Endothelial cell of umbilical vein (primary cell): ENCODE measurements at regions not wholly inside any gene's neighbourhood (a gene's known extent, or its start where the extent isn't known, plus 50 kb on each side); places are given as distances from the start of the nearest gene placed in this dataset.

Source experiments
- BruUV-seq: library from RNA; stranded (reverse); fragments of 400-500 nt; replicated peaks from 2 replicates; lab custom pipeline; 2021; lab: Mats Ljungman, UMichigan
- CTCF ChIA-PET: fragments of 300-600, 350-600 bp; sonication (Branson Sonifier 250); formaldehyde crosslinking; loops from one replicate; lab custom pipeline; 2021; ENCODE audit warnings: antibody characterized with exemption, inconsistent platforms; lab: Charles Lee
- POLR2A ChIA-PET: fragments of 300-600, 350-600 bp; sonication (Branson Sonifier 250); formaldehyde crosslinking; loops from one replicate; lab custom pipeline; 2021; ENCODE audit warnings: antibody characterized with exemption, inconsistent platforms; lab: Charles Lee
- DNase-seq: peaks from one replicate; pipeline ENCODE4 v3.0.0-alpha.2; 2011; ENCODE audit warnings: low read depth, low spot score
- FAIRE-seq: peaks from 2 replicates; lab custom pipeline; 2011; peaks lifted over from hg19 to GRCh38; lab: Jason Lieb, UNC
- H2AFZ ChIP-seq: 2 replicates; pipeline ENCODE4 v1.6.0; 2012; ENCODE audit warnings: low read depth, low read length, control low read depth, inconsistent platforms
- H3K27ac ChIP-seq: 2 replicates; pipeline ENCODE4 v1.5.1; 2011; ENCODE audit warnings: low read depth, mild to moderate bottlenecking, control low read depth, low read length, moderate library complexity; ENCODE audit not compliant: insufficient read depth
- H3K27me3 ChIP-seq, 2 experiments: 2 replicates each; pipeline versions ENCODE4 v1.6.0 to v1.6.1; 2011; ENCODE audit warnings: low read length in 2 of 2, mixed read lengths in 1 of 2; ENCODE audit not compliant: control insufficient read depth in 2 of 2, insufficient read depth in 2 of 2
- H3K36me3 ChIP-seq, 2 experiments: 2 replicates in 1 of 2; 3 replicates in 1 of 2; pipeline ENCODE4 v1.5.1; 2011; ENCODE audit warnings: low read length in 2 of 2, mild to moderate bottlenecking in 1 of 2, moderate library complexity in 1 of 2; ENCODE audit not compliant: control insufficient read depth in 2 of 2, insufficient read depth in 2 of 2; ENCODE audit errors: extremely low read depth in 1 of 2
- H3K4me1 ChIP-seq: 3 replicates; pipeline ENCODE4 v1.5.1; 2011; ENCODE audit warnings: mild to moderate bottlenecking, low read length; ENCODE audit not compliant: control insufficient read depth, insufficient read depth; ENCODE audit errors: extremely low read depth
- H3K4me2 ChIP-seq: 2 replicates; pipeline ENCODE4 v1.6.1; 2011; ENCODE audit warnings: low read length, control low read depth, mixed read lengths; ENCODE audit not compliant: insufficient read depth
- H3K4me3 ChIP-seq, 3 experiments: fragments of 200-600 bp in 1 of 3; sonication (generic), shearing (Covaris generic) in 1 of 3; replicated peaks in 1 of 3; 2 replicates each; pipeline ENCODE4 v1.5.1; 2011 to 2016; ENCODE audit warnings: control low read depth in 3 of 3, low read length in 3 of 3, mild to moderate bottlenecking in 2 of 3, inconsistent platforms in 1 of 3, low read depth in 1 of 3, moderate library complexity in 1 of 3; ENCODE audit not compliant: insufficient read depth in 1 of 3
- H3K79me2 ChIP-seq: 2 replicates; pipeline ENCODE4 v1.6.0; 2012; ENCODE audit warnings: low read length, inconsistent platforms; ENCODE audit not compliant: control insufficient read depth, insufficient read depth
- H3K9ac ChIP-seq: replicated peaks from 2 replicates; pipeline ENCODE3; 2011; ENCODE audit warnings: low read length, control low read depth; ENCODE audit not compliant: insufficient read depth; ENCODE audit errors: extremely low read depth
- H3K9me1 ChIP-seq: replicated peaks from 3 replicates; pipeline ENCODE4 v1.6.0; 2011; ENCODE audit warnings: mild to moderate bottlenecking, low read length; ENCODE audit not compliant: control insufficient read depth, insufficient read depth; ENCODE audit errors: extremely low read depth
- H3K9me3 ChIP-seq: replicated peaks from 2 replicates; pipeline ENCODE4 v1.5.1; 2012; ENCODE audit warnings: low read length, inconsistent platforms; ENCODE audit not compliant: control insufficient read depth, insufficient read depth
- H4K20me1 ChIP-seq: replicated peaks from 2 replicates; pipeline ENCODE3; 2011; ENCODE audit warnings: mild to moderate bottlenecking, low read length; ENCODE audit not compliant: control insufficient read depth, insufficient read depth; ENCODE audit errors: extremely low read depth
- CTCF ChIP-seq, 2 donors: IDR thresholded peaks; 1 replicate in 1 of 2; 2 replicates in 1 of 2; pipeline ENCODE4 v1.5.1; 2011; ENCODE audit warnings: low read length in 2 of 2, mild to moderate bottlenecking in 2 of 2, moderate library complexity in 2 of 2, control low read depth in 1 of 2, inconsistent platforms in 1 of 2, low read depth in 1 of 2; ENCODE audit not compliant: insufficient read depth in 1 of 2; ENCODE audit errors: extremely low read depth in 1 of 2
- EZH2 ChIP-seq: IDR thresholded peaks from 2 replicates; pipeline ENCODE4 v1.6.1; 2012; ENCODE audit warnings: borderline replicate concordance, low read depth, mild to moderate bottlenecking, moderate library complexity, low read length, inconsistent platforms; ENCODE audit not compliant: severe bottlenecking
- FOS ChIP-seq: IDR thresholded peaks from 2 replicates; pipeline ENCODE4 v1.6.1; 2011; ENCODE audit warnings: mild to moderate bottlenecking, low read length, moderate library complexity, borderline replicate concordance; ENCODE audit not compliant: insufficient read depth
- GATA2 ChIP-seq: IDR thresholded peaks from 2 replicates; pipeline ENCODE4 v1.7.0; 2011; ENCODE audit warnings: low read depth, mild to moderate bottlenecking, moderate library complexity, mixed read lengths, low read length; ENCODE audit not compliant: insufficient read length, insufficient read depth
- JUN ChIP-seq: IDR thresholded peaks from 2 replicates; pipeline ENCODE4 v1.6.1; 2011; ENCODE audit warnings: borderline replicate concordance, low read depth; ENCODE audit not compliant: insufficient read length, insufficient read depth
- MAX ChIP-seq: IDR thresholded peaks from 2 replicates; pipeline ENCODE4 v1.6.1; 2011; ENCODE audit not compliant: insufficient read depth, insufficient read length
- MYC ChIP-seq: IDR thresholded peaks from one replicate; pipeline ENCODE4 v1.6.1; 2011; ENCODE audit warnings: mild to moderate bottlenecking, low read depth, low read length
- POLR2A ChIP-seq: IDR thresholded peaks from 2 replicates; pipeline ENCODE4 v1.6.1; 2012; ENCODE audit warnings: low read depth, mild to moderate bottlenecking, control low read depth, low read length
- POLR2AphosphoS5 ChIP-seq: IDR thresholded peaks from 2 replicates; pipeline ENCODE4 v1.6.1; 2012; ENCODE audit warnings: low read depth, mild to moderate bottlenecking, control low read depth, low read length, moderate library complexity; ENCODE audit not compliant: insufficient read depth
- dilution Hi-C: fragments of 300-500 bp; cut with MboI; formaldehyde crosslinking; loops from one replicate; pipeline ENCODE4 v1.15.0; 2019; ENCODE audit warnings: low sequenced_read_pairs; ENCODE audit not compliant: extremely low pct_ligation_motif_present
- intact Hi-C: fragments of 100-400 bp; cut with micrococcal nuclease; formaldehyde crosslinking; loops from one replicate; pipeline ENCODE4 v1.10.0; 2022

- Histone ChIP-seq H3K9me1 (no peaks in the 10 kb centered on the region), H3K4me2 (no peak overlapping the region), H3K4me1 (no peaks in the 10 kb centered on the region), H2AFZ (no peak overlapping the region), H3K27ac (no peak overlapping the region), H3K4me3 (no peak overlapping the region), H3K9me3 (no peaks in the 10 kb centered on the region), H3K27me3 (no peaks in the 10 kb centered on the region), H3K9ac (no peak overlapping the region), H3K36me3 (no peaks in the 10 kb centered on the region), H3K79me2 (no peaks in the 10 kb centered on the region), H4K20me1 (no peaks in the 10 kb centered on the region)
- BruUV-seq = no TSS peak
- DNase-seq (no peak), FAIRE-seq (no peak)
- dilution Hi-C loops (no loop called here), intact Hi-C loops (no loop called here)
- CTCF ChIA-PET = no interaction called here
- POLR2A ChIA-PET = no interaction called here
- TF ChIP-seq POLR2AphosphoS5 = no peak
- no peak for TF ChIP-seq CTCF (IDR thresholded peaks at IDR 0.05; ENCODE audit: extremely low read depth in 1 of 2, insufficient read depth in 1 of 2, low read depth in 1 of 2, low read length in 2 of 2)
- TF ChIP-seq MAX = no peak
- TF ChIP-seq EZH2 = no peak
These were observed 76.9 kb upstream of the NRXN1 start for GRCh38 chr2:51108794-51109193.

GRCh38 chr2:51107841-51108240 is 75.9 kb upstream of the NRXN1 start:
- BruUV-seq = no TSS peak
- Histone ChIP-seq H3K4me2 (no peak overlapping the region), H3K27me3 (no peaks in the 10 kb centered on the region), H3K9me3 (no peaks in the 10 kb centered on the region), H3K36me3 (no peaks in the 10 kb centered on the region), H4K20me1 (no peaks in the 10 kb centered on the region), H3K4me3 (no peak overlapping the region), H3K9me1 (no peaks in the 10 kb centered on the region), H3K9ac (no peak overlapping the region), H3K4me1 (no peaks in the 10 kb centered on the region), H3K79me2 (no peaks in the 10 kb centered on the region), H2AFZ (no peak overlapping the region), H3K27ac (no peak overlapping the region)
- no peak for FAIRE-seq
- POLR2A ChIA-PET = no interaction called here
- dilution Hi-C loops = no loop called here
- CTCF ChIA-PET = no interaction called here
- DNase-seq = no peak
- intact Hi-C loops = no loop called here
- TF ChIP-seq CTCF (IDR thresholded peaks at IDR 0.05; ENCODE audit: extremely low read depth in 1 of 2, insufficient read depth in 1 of 2, low read depth in 1 of 2, low read length in 2 of 2) (no peak), JUN (no peak), GATA2 (no peak), EZH2 (no peak), FOS (no peak), POLR2A (no peak), MYC (no peak), MAX (no peak), POLR2AphosphoS5 (no peak)
